ES-I3 (cell line): ENCODE measurements at regions not wholly inside any gene's neighbourhood (a gene's known extent, or its start where the extent isn't known, plus 50 kb on each side); places are given as distances from the start of the nearest gene placed in this dataset.

ENCODE experiments used
- H3K36me3 ChIP-seq: 2 replicates; pipeline ENCODE4 v1.6.1; 2013; ENCODE audit warnings: mild to moderate bottlenecking, low read length, control low read depth, moderate library complexity; ENCODE audit not compliant: insufficient read depth
- H3K4me1 ChIP-seq: 2 replicates; pipeline ENCODE4 v1.6.1; 2013; ENCODE audit warnings: mild to moderate bottlenecking, control low read depth, low read length; ENCODE audit not compliant: insufficient read depth
- H3K9ac ChIP-seq: 2 replicates; pipeline ENCODE4 v1.6.1; 2013; ENCODE audit warnings: low read depth, mild to moderate bottlenecking, low read length, moderate library complexity
- H3K9me3 ChIP-seq: 2 replicates; pipeline ENCODE4 v1.6.1; 2013; ENCODE audit warnings: mild to moderate bottlenecking, low read length, moderate library complexity; ENCODE audit not compliant: control insufficient read depth, insufficient read depth

GRCh38 chr6:74093361-74093760, 397.4 kb downstream of the CD109 start:
- H3K9ac ChIP-seq: no peak overlapping the region
- H3K4me1 ChIP-seq: no peaks in the 10 kb centered on the region
- H3K9me3 ChIP-seq: no peaks in the 10 kb centered on the region
- H3K36me3 ChIP-seq: no peaks in the 10 kb centered on the region

GRCh38 chr6:74091794-74092157, 395.8 kb downstream of the CD109 start:
- Histone ChIP-seq H3K4me1 (no peaks in the 10 kb centered on the region), H3K9me3 (no peaks in the 10 kb centered on the region)

GRCh38 chr6:74091136-74091793, 395.3 kb downstream of the CD109 start:
- no peaks in the 10 kb centered on the region for H3K4me1 ChIP-seq
- H3K36me3 ChIP-seq: no peaks in the 10 kb centered on the region
- H3K9ac ChIP-seq: no peak overlapping the region
- H3K9me3 ChIP-seq: no peaks in the 10 kb centered on the region

More at GRCh38 chr6:74091794-74092157, 395.8 kb downstream of the CD109 start:
- no peak overlapping the region for H3K9ac ChIP-seq
- no peaks in the 10 kb centered on the region for H3K36me3 ChIP-seq

GRCh38 chr6:74087899-74088298, 391.9 kb downstream of the CD109 start:
- H3K9me3 ChIP-seq: no peaks in the 10 kb centered on the region
- H3K9ac ChIP-seq: no peak overlapping the region
- H3K36me3 ChIP-seq: no peaks in the 10 kb centered on the region
- no peaks in the 10 kb centered on the region for H3K4me1 ChIP-seq

GRCh38 chr6:74075896-74076295, 379.9 kb downstream of the CD109 start:
- Histone ChIP-seq H3K36me3 (no peaks in the 10 kb centered on the region), H3K9me3 (no peaks in the 10 kb centered on the region), H3K4me1 (no peaks in the 10 kb centered on the region), H3K9ac (no peak overlapping the region)

- H3K9me3 ChIP-seq: no peaks in the 10 kb centered on the region
- no peaks in the 10 kb centered on the region for H3K36me3 ChIP-seq
- H3K9ac ChIP-seq: no peak overlapping the region
- H3K4me1 ChIP-seq: no peaks in the 10 kb centered on the region
These were observed 379.3 kb downstream of the CD109 start for GRCh38 chr6:74075323-74075722.

- Histone ChIP-seq H3K36me3 (no peaks in the 10 kb centered on the region), H3K9ac (no peak overlapping the region), H3K4me1 (no peaks in the 10 kb centered on the region), H3K9me3 (no peaks in the 10 kb centered on the region)
These were observed 378.6 kb downstream of the CD109 start for GRCh38 chr6:74074645-74075044.

GRCh38 chr6:74073999-74074398, 378.0 kb downstream of the CD109 start:
- no peaks in the 10 kb centered on the region for H3K9me3 ChIP-seq
- H3K9ac ChIP-seq: no peak overlapping the region
- no peaks in the 10 kb centered on the region for H3K36me3 ChIP-seq
- no peaks in the 10 kb centered on the region for H3K4me1 ChIP-seq

GRCh38 chr6:74073429-74073828, 377.4 kb downstream of the CD109 start:
- no peaks in the 10 kb centered on the region for H3K9me3 ChIP-seq
- H3K4me1 ChIP-seq: no peaks in the 10 kb centered on the region
- no peaks in the 10 kb centered on the region for H3K36me3 ChIP-seq
- H3K9ac ChIP-seq: no peak overlapping the region

- no peaks in the 10 kb centered on the region for H3K36me3 ChIP-seq
- no peaks in the 10 kb centered on the region for H3K4me1 ChIP-seq
- no peak overlapping the region for H3K9ac ChIP-seq
- H3K9me3 ChIP-seq: no peaks in the 10 kb centered on the region
These were observed 375.2 kb downstream of the CD109 start for GRCh38 chr6:74071214-74071613.

GRCh38 chr6:74070711-74071110, 374.7 kb downstream of the CD109 start:
- H3K36me3 ChIP-seq: no peaks in the 10 kb centered on the region
- H3K4me1 ChIP-seq: no peaks in the 10 kb centered on the region
- no peak overlapping the region for H3K9ac ChIP-seq
- H3K9me3 ChIP-seq: no peaks in the 10 kb centered on the region

GRCh38 chr6:74070091-74070490, 374.1 kb downstream of the CD109 start:
- Histone ChIP-seq H3K4me1 (no peaks in the 10 kb centered on the region), H3K9me3 (no peaks in the 10 kb centered on the region), H3K36me3 (no peaks in the 10 kb centered on the region), H3K9ac (no peak overlapping the region)

GRCh38 chr6:74069089-74069581, 373.1 kb downstream of the CD109 start:
- Histone ChIP-seq H3K9me3 (no peaks in the 10 kb centered on the region), H3K36me3 (no peaks in the 10 kb centered on the region), H3K9ac (no peak overlapping the region), H3K4me1 (no peaks in the 10 kb centered on the region)

GRCh38 chr6:74066168-74066871, 370.3 kb downstream of the CD109 start:
- no peaks in the 10 kb centered on the region for H3K36me3 ChIP-seq
- no peak overlapping the region for H3K9ac ChIP-seq

GRCh38 chr6:74065705-74066104, 369.7 kb downstream of the CD109 start:
- no peaks in the 10 kb centered on the region for H3K4me1 ChIP-seq
- H3K9ac ChIP-seq: no peak overlapping the region
- H3K36me3 ChIP-seq: no peaks in the 10 kb centered on the region
- H3K9me3 ChIP-seq: no peaks in the 10 kb centered on the region

More at GRCh38 chr6:74066168-74066871, 370.3 kb downstream of the CD109 start:
- Histone ChIP-seq H3K9me3 (no peaks in the 10 kb centered on the region), H3K4me1 (no peaks in the 10 kb centered on the region)
